ENCODE measurements at regions not wholly inside any gene's neighbourhood (a gene's known extent, or its start where the extent isn't known, plus 50 kb on each side); places are given as distances from the start of the nearest gene placed in this dataset.

- TF ChIP-seq AFF4 (CRISPR knock-in tag; IDR thresholded peaks at IDR 0.05; ENCODE audit: borderline replicate concordance) (no peak), CDX4 (CRISPR knock-in tag; IDR thresholded peaks at IDR 0.05; ENCODE audit: borderline replicate concordance) (no peak), SMAD4 (CRISPR knock-in tag; IDR thresholded peaks at IDR 0.05) (no peak)
Observed at GRCh38 chr5:164484948-164485347, 979.5 kb downstream of the MAT2B start (continued).

- ChIA-PET POLR2A (no interaction called here), CTCF (no interaction called here)
- Mint-ChIP-seq H3K27ac (no peak overlapping the region), H3K4me1 (no peaks in the 10 kb centered on the region), H3K4me3 (no peak overlapping the region), H3K27me3 (ENCODE audit: low read depth) (no peaks in the 10 kb centered on the region), H3K36me3 (no peaks in the 10 kb centered on the region), H3K9me3 (peaks cover 8% of the 10 kb centered on the region)
- DNase-seq (ENCODE audit: low spot score): no peak
- no peak for ATAC-seq
- TF ChIP-seq ATF6 (CRISPR knock-in tag; IDR thresholded peaks at IDR 0.05) (no peak), E2F4 (CRISPR knock-in tag; IDR thresholded peaks at IDR 0.05; ENCODE audit: borderline replicate concordance, low read depth) (no peak), ZNF219 (CRISPR knock-in tag; IDR thresholded peaks at IDR 0.05; ENCODE audit: borderline replicate concordance) (no peak), CBFB (CRISPR knock-in tag; IDR thresholded peaks at IDR 0.05; ENCODE audit: low read depth) (no peak), ATF1 (CRISPR knock-in tag; IDR thresholded peaks at IDR 0.05) (no peak), ZSCAN18 (CRISPR knock-in tag; IDR thresholded peaks at IDR 0.05) (no peak), KAT7 (CRISPR knock-in tag; IDR thresholded peaks at IDR 0.05; ENCODE audit: borderline replicate concordance) (no peak), CREM (CRISPR knock-in tag; IDR thresholded peaks at IDR 0.05) (no peak), RORB (CRISPR knock-in tag; IDR thresholded peaks at IDR 0.05) (no peak), USF2 (CRISPR knock-in tag; IDR thresholded peaks at IDR 0.05) (no peak), PREB (CRISPR knock-in tag; IDR thresholded peaks at IDR 0.05; ENCODE audit: borderline replicate concordance) (no peak), E2F1 (CRISPR knock-in tag; IDR thresholded peaks at IDR 0.05) (no peak), MAX (CRISPR knock-in tag; IDR thresholded peaks at IDR 0.05) (no peak)
Observed at GRCh38 chr5:164487939-164488338, 982.5 kb downstream of the MAT2B start.
